ENCODE measurements at regions not wholly inside any gene's neighbourhood (a gene's known extent, or its start where the extent isn't known, plus 50 kb on each side); places are given as distances from the start of the nearest gene placed in this dataset.

GRCh38 chr10:28788252-28788651 is 110.9 kb downstream of the BAMBI start:
- TF ChIP-seq ZBTB44 (tag by site-specific recombination; IDR thresholded peaks at IDR 0.05): no peak
- no peak for TF ChIP-seq ZBTB49 (tag by site-specific recombination; IDR thresholded peaks at IDR 0.05; ENCODE audit: low read depth)
- no peak for TF ChIP-seq ZBTB48 (tag by site-specific recombination; IDR thresholded peaks at IDR 0.05)
- TF ChIP-seq KLF9 (tag by site-specific recombination; IDR thresholded peaks at IDR 0.05; ENCODE audit: low read depth): no peak
- no peak for TF ChIP-seq TCF7L2 (IDR thresholded peaks at IDR 0.05; ENCODE audit: borderline replicate concordance, low read depth, low read length)
- TF ChIP-seq ZNF585B (tag by site-specific recombination; IDR thresholded peaks at IDR 0.05): no peak
- no peak for TF ChIP-seq PATZ1 (tag by site-specific recombination; IDR thresholded peaks at IDR 0.05)
- no peak for TF ChIP-seq CTCF (tag by site-specific recombination; IDR thresholded peaks at IDR 0.05)
- no peak for TF ChIP-seq ZNF621 (tag by site-specific recombination; IDR thresholded peaks at IDR 0.05)
- TF ChIP-seq HOXA7 (CRISPR knock-in tag; IDR thresholded peaks at IDR 0.05; ENCODE audit: borderline replicate concordance): no peak
- TF ChIP-seq ZNF140 (tag by site-specific recombination; IDR thresholded peaks at IDR 0.05): no peak
- TF ChIP-seq ZNF518A (tag by site-specific recombination; conservative IDR thresholded peaks at IDR 0.05; ENCODE audit: low read depth): no peak
- TF ChIP-seq ZBTB11 (tag by site-specific recombination; conservative IDR thresholded peaks at IDR 0.05; ENCODE audit: low read depth): no peak
